CD4-positive, alpha-beta T cell (primary cell): ENCODE measurements at regions not wholly inside any gene's neighbourhood (a gene's known extent, or its start where the extent isn't known, plus 50 kb on each side); places are given as distances from the start of the nearest gene placed in this dataset.

Experiments used
- ATAC-seq: fragments of 200-7000 bp; cut with Tn5 transposase; one replicate; pipeline ENCODE4 v1.10.0; 2022; ENCODE audit warnings: mild to moderate bottlenecking; ENCODE audit not compliant: poor library complexity
- CTCF ChIA-PET: fragments of 350-600 bp; sonication (Branson Sonifier 250); formaldehyde crosslinking; loops from one replicate; lab custom pipeline; 2021; ENCODE audit warnings: antibody characterized with exemption, inconsistent platforms; lab: Charles Lee
- POLR2A ChIA-PET: fragments of 350-600 bp; sonication (Branson Sonifier 250); formaldehyde crosslinking; loops from one replicate; lab custom pipeline; 2021; ENCODE audit warnings: antibody characterized with exemption, inconsistent platforms; lab: Charles Lee
- DNase-seq, 14 experiments: peaks; one replicate each; pipeline ENCODE4 v3.0.0-alpha.2; 2013 to 2020; ENCODE audit warnings: mixed read lengths in 2 of 14
- H3K27ac ChIP-seq, 2 donors: one replicate each; pipeline versions ENCODE4 v1.5.1 to v1.7.0; 2013; ENCODE audit warnings: low read length in 2 of 2, low read depth in 1 of 2, mild to moderate bottlenecking in 1 of 2
- H3K27me3 ChIP-seq, 2 experiments: 1 replicate in 1 of 2; 2 replicates in 1 of 2; pipeline versions ENCODE4 v1.6.1 to v1.7.0; 2013; ENCODE audit warnings: low read length in 2 of 2, control low read depth in 1 of 2, mild to moderate bottlenecking in 1 of 2, moderate library complexity in 1 of 2; ENCODE audit not compliant: insufficient read depth in 2 of 2, control insufficient read depth in 1 of 2
- H3K36me3 ChIP-seq: one replicate; pipeline ENCODE4 v1.6.1; 2013; ENCODE audit warnings: low read length, control low read depth; ENCODE audit not compliant: insufficient read depth
- H3K4me1 ChIP-seq: one replicate; pipeline ENCODE4 v1.6.1; 2013; ENCODE audit warnings: low read length, control low read depth; ENCODE audit not compliant: insufficient read depth
- H3K4me3 ChIP-seq: one replicate; pipeline ENCODE4 v1.5.1; 2013; ENCODE audit warnings: mild to moderate bottlenecking, low read length, moderate library complexity
- H3K9me3 ChIP-seq, 2 experiments: 1 replicate in 1 of 2; 2 replicates in 1 of 2; pipeline versions ENCODE4 v1.6.1 to v1.7.0; 2013; ENCODE audit warnings: low read length in 2 of 2, mild to moderate bottlenecking in 2 of 2, control low read depth in 1 of 2, moderate library complexity in 1 of 2; ENCODE audit not compliant: control insufficient read depth in 1 of 2, insufficient read depth in 1 of 2
- H3K27ac Mint-ChIP-seq: one replicate; pipeline ENCODE4 v1.8.0; 2020; ENCODE audit warnings: mixed read lengths
- H3K27me3 Mint-ChIP-seq: one replicate; pipeline ENCODE4 v1.8.0; 2021; ENCODE audit warnings: mixed read lengths
- H3K36me3 Mint-ChIP-seq: one replicate; pipeline ENCODE4 v1.8.0; 2021; ENCODE audit warnings: low read depth, mixed read lengths
- H3K4me1 Mint-ChIP-seq: one replicate; pipeline ENCODE4 v1.8.0; 2021; ENCODE audit warnings: low read depth, mixed read lengths
- H3K4me3 Mint-ChIP-seq: one replicate; pipeline ENCODE4 v1.8.0; 2020; ENCODE audit warnings: mild to moderate bottlenecking, mixed read lengths
- H3K9me3 Mint-ChIP-seq: one replicate; pipeline ENCODE4 v1.8.0; 2020; ENCODE audit warnings: mixed read lengths
- intact Hi-C, 2 experiments: fragments of 100-400 bp; cut with DNase I in 1 of 2; cut with micrococcal nuclease in 1 of 2; formaldehyde crosslinking; loops; one replicate each; pipeline versions ENCODE4 v1.15.1 to v1.9.0; 2023 to 2025; cut with DNase I, micrococcal nuclease
- TF ChIP-seq, protein P1 (sequence below): fragments of 200-600 bp; IDR thresholded peaks from one replicate; pipeline ENCODE4 v1.8.0; 2022; ENCODE audit warnings: antibody characterized with exemption, mild to moderate bottlenecking

- TF ChIP-seq, protein P1, sequence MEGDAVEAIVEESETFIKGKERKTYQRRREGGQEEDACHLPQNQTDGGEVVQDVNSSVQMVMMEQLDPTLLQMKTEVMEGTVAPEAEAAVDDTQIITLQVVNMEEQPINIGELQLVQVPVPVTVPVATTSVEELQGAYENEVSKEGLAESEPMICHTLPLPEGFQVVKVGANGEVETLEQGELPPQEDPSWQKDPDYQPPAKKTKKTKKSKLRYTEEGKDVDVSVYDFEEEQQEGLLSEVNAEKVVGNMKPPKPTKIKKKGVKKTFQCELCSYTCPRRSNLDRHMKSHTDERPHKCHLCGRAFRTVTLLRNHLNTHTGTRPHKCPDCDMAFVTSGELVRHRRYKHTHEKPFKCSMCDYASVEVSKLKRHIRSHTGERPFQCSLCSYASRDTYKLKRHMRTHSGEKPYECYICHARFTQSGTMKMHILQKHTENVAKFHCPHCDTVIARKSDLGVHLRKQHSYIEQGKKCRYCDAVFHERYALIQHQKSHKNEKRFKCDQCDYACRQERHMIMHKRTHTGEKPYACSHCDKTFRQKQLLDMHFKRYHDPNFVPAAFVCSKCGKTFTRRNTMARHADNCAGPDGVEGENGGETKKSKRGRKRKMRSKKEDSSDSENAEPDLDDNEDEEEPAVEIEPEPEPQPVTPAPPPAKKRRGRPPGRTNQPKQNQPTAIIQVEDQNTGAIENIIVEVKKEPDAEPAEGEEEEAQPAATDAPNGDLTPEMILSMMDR: no peak
- intact Hi-C loops: no loop called here
- Histone ChIP-seq H3K4me1 (no peaks in the 10 kb centered on the region), H3K27me3 (no peaks in the 10 kb centered on the region), H3K27ac (no peak overlapping the region), H3K36me3 (no peaks in the 10 kb centered on the region), H3K4me3 (no peak overlapping the region), H3K9me3 (peaks cover 0 to 6% of the 10 kb centered on the region in 2 experiments)
- Mint-ChIP-seq H3K27me3 (no peaks in the 10 kb centered on the region), H3K36me3 (no peaks in the 10 kb centered on the region), H3K27ac (no peak overlapping the region), H3K9me3 (no peaks in the 10 kb centered on the region), H3K4me3 (no peak overlapping the region), H3K4me1 (no peaks in the 10 kb centered on the region)
- DNase-seq: no peak
- ChIA-PET CTCF (no interaction called here), POLR2A (no interaction called here)
- no peak for ATAC-seq
Measured at GRCh38 chr5:167908606-167909005, 382.8 kb upstream of the WWC1 start.

- Mint-ChIP-seq H3K27me3 (no peaks in the 10 kb centered on the region), H3K4me3 (no peak overlapping the region), H3K9me3 (no peaks in the 10 kb centered on the region), H3K27ac (no peak overlapping the region), H3K4me1 (no peaks in the 10 kb centered on the region), H3K36me3 (no peaks in the 10 kb centered on the region)
- intact Hi-C loops: no loop called here
- Histone ChIP-seq H3K4me3 (no peak overlapping the region), H3K27ac (no peak overlapping the region), H3K4me1 (no peaks in the 10 kb centered on the region), H3K27me3 (no peaks in the 10 kb centered on the region), H3K36me3 (no peaks in the 10 kb centered on the region), H3K9me3 (peaks cover 0 to 11% of the 10 kb centered on the region in 2 experiments)
- ChIA-PET CTCF (no interaction called here), POLR2A (no interaction called here)
- DNase-seq (no peak), ATAC-seq (no peak)
- TF ChIP-seq, protein P1: no peak
Measured at GRCh38 chr5:167912941-167913665, 378.3 kb upstream of the WWC1 start.

DNA sequence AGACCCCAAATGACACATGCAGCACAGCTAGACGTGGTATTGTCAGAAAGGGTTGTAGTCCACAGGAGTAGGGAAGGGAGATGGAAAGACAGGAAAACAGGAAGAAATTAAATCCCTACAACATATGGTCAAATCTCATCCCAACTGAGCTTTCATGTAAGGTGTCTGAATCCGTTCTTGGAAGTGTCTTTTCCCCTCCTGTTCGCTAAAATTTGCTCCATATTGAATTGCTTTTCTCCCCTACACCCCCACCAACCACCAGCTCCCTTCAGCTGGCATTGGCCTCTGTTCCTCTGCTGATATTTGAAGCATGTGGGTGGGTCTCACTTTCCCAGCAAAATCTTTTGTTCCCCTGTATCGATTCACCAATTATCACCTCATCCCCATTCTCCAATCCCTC lies 376.2 kb upstream of the WWC1 start:
- Mint-ChIP-seq H3K27me3 (no peaks in the 10 kb centered on the region), H3K9me3 (no peaks in the 10 kb centered on the region), H3K4me3 (no peak overlapping the region), H3K27ac (no peak overlapping the region), H3K36me3 (no peaks in the 10 kb centered on the region), H3K4me1 (no peaks in the 10 kb centered on the region)
- H3K9me3 ChIP-seq: peaks cover 0 to 11% of the 10 kb centered on the region in 2 experiments
- ChIA-PET POLR2A (no interaction called here), CTCF (no interaction called here)
- no peak for ATAC-seq
- H3K36me3 ChIP-seq: no peaks in the 10 kb centered on the region
- intact Hi-C loops: no loop called here
- no peak overlapping the region for H3K4me3 ChIP-seq
- H3K4me1 ChIP-seq: no peaks in the 10 kb centered on the region
- TF ChIP-seq, protein P1: no peak
- DNase-seq: no peak
- H3K27ac ChIP-seq: no peak overlapping the region
- no peaks in the 10 kb centered on the region for H3K27me3 ChIP-seq
